ENCODE measurements at regions not wholly inside any gene's neighbourhood (a gene's known extent, or its start where the extent isn't known, plus 50 kb on each side); places are given as distances from the start of the nearest gene placed in this dataset.

- Histone ChIP-seq H3K27me3 (ENCODE audit: control insufficient read depth, insufficient read depth, low read length) (no peaks in the 10 kb centered on the region), H3K27ac (ENCODE audit: low read length) (no peak overlapping the region), H3K9me3 (ENCODE audit: control insufficient read depth, low read depth, low read length) (no peaks in the 10 kb centered on the region), H3K4me1 (ENCODE audit: control insufficient read depth, low read depth, low read length) (no peaks in the 10 kb centered on the region), H3K4me3 (ENCODE audit: low read length) (no peak overlapping the region), H3K36me3 (ENCODE audit: control insufficient read depth, low read depth, low read length) (no peaks in the 10 kb centered on the region), H3K9ac (ENCODE audit: low read length) (no peak overlapping the region)
Observed at GRCh38 chrX:107574711-107575110, 53.6 kb upstream of the PRPS1 start.

GRCh38 chrX:107576392-107576791 is 51.9 kb upstream of the PRPS1 start:
- H3K27ac ChIP-seq (ENCODE audit: low read length): no peak overlapping the region
- H3K9me3 ChIP-seq (ENCODE audit: control insufficient read depth, low read depth, low read length): no peaks in the 10 kb centered on the region
- no peaks in the 10 kb centered on the region for H3K27me3 ChIP-seq (ENCODE audit: control insufficient read depth, insufficient read depth, low read length)
- no peak overlapping the region for H3K4me3 ChIP-seq (ENCODE audit: low read length)
- no peaks in the 10 kb centered on the region for H3K36me3 ChIP-seq (ENCODE audit: control insufficient read depth, low read depth, low read length)
- no peak overlapping the region for H3K9ac ChIP-seq (ENCODE audit: low read length)
- no peaks in the 10 kb centered on the region for H3K4me1 ChIP-seq (ENCODE audit: control insufficient read depth, low read depth, low read length)

- Histone ChIP-seq H3K27ac (ENCODE audit: low read length) (no peak overlapping the region), H3K36me3 (ENCODE audit: control insufficient read depth, low read depth, low read length) (no peaks in the 10 kb centered on the region), H3K4me3 (ENCODE audit: low read length) (no peak overlapping the region), H3K9ac (ENCODE audit: low read length) (no peak overlapping the region), H3K27me3 (ENCODE audit: control insufficient read depth, insufficient read depth, low read length) (no peaks in the 10 kb centered on the region), H3K9me3 (ENCODE audit: control insufficient read depth, low read depth, low read length) (no peaks in the 10 kb centered on the region), H3K4me1 (ENCODE audit: control insufficient read depth, low read depth, low read length) (no peaks in the 10 kb centered on the region)
Observed at GRCh38 chrX:107576841-107577240, 51.5 kb upstream of the PRPS1 start.

GRCh38 chrX:107577933-107578332 is 50.4 kb upstream of the PRPS1 start:
- Histone ChIP-seq H3K9ac (ENCODE audit: low read length) (no peak overlapping the region), H3K36me3 (ENCODE audit: control insufficient read depth, low read depth, low read length) (no peaks in the 10 kb centered on the region), H3K4me3 (ENCODE audit: low read length) (no peak overlapping the region), H3K9me3 (ENCODE audit: control insufficient read depth, low read depth, low read length) (no peaks in the 10 kb centered on the region), H3K27ac (ENCODE audit: low read length) (no peak overlapping the region), H3K27me3 (ENCODE audit: control insufficient read depth, insufficient read depth, low read length) (no peaks in the 10 kb centered on the region), H3K4me1 (ENCODE audit: control insufficient read depth, low read depth, low read length) (no peaks in the 10 kb centered on the region)

All from iPS-18a (cell line).